H1 (cell line): ENCODE measurements at regions not wholly inside any gene's neighbourhood (a gene's known extent, or its start where the extent isn't known, plus 50 kb on each side); places are given as distances from the start of the nearest gene placed in this dataset.

ENCODE experiments used
- SAP30 ChIP-seq: fragments of 300-600 bp; sonication (generic); IDR thresholded peaks from 2 replicates; pipeline ENCODE4 v1.7.1; 2012; ENCODE audit warnings: low read length, moderate library complexity, mild to moderate bottlenecking, inconsistent platforms; ENCODE audit not compliant: insufficient read depth, insufficient replicate concordance
- SIRT6 ChIP-seq: IDR thresholded peaks from one replicate; pipeline ENCODE4 v1.7.1; 2012; ENCODE audit warnings: low read length, inconsistent platforms
- TF ChIP-seq, protein P1 (sequence below): IDR thresholded peaks from 2 replicates; pipeline ENCODE4 v1.6.1; 2011; ENCODE audit warnings: low read depth, mild to moderate bottlenecking, low read length; ENCODE audit not compliant: insufficient read depth

DNA sequence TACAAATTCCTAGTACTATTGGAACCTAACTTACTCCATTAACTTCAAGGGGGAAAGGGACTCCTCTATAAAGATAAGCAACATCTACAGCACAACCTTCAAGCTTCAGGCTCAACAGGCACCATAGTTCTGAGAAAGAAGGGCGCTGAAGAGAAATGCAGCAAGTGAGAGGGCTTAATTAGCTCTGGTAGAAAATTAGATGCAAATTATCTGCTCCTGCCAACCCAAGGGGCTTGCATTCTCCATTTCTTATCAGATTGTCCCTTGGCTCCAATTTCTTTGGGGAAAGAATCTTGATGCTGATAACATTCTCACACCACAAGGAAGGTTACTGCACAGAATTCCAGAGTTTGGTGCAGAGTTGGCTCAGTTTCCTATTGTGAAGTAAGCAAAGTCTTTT is 214.6 kb downstream of the GABRG2 start (continued):
- TF ChIP-seq SAP30 (no peak), SIRT6 (no peak)
- TF ChIP-seq, protein P1, sequence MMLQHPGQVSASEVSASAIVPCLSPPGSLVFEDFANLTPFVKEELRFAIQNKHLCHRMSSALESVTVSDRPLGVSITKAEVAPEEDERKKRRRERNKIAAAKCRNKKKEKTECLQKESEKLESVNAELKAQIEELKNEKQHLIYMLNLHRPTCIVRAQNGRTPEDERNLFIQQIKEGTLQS: no peak
